ENCODE measurements at regions not wholly inside any gene's neighbourhood (a gene's known extent, or its start where the extent isn't known, plus 50 kb on each side); places are given as distances from the start of the nearest gene placed in this dataset.

DNA sequence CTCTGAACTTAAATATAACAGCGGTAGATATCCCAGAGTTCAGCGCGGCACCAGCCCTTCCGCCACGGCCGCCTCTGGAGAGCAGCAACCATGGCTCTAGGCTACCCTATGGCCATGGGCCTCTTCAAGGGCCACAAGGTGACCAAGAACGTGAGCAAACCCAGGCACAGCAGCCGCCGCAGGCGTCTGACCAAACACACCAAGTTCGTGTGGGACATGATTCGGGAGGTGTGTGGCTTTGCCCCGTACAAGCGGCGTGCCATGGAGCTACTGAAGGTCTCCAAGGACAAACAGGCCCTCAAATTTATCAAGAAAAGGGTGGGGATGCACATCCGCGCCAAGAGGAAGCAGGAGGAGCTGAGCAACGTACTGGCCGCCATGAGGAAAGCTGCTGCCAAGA is 229.0 kb downstream of the ACTL7B start:
- no peaks in the 10 kb centered on the region for H3K79me2 ChIP-seq (ENCODE audit: insufficient read depth, low read length)
- intact Hi-C loops (cut with micrococcal nuclease; ENCODE audit: unreplicated experiment), result no loop called here
- no peak overlapping the region for H3K4me2 ChIP-seq (ENCODE audit: low read depth, low read length)
- H2AFZ ChIP-seq (ENCODE audit: low read length), result no peak overlapping the region
- H3K27me3 ChIP-seq (ENCODE audit: control insufficient read depth in 1 of 2, insufficient read depth in 2 of 2, low read length in 2 of 2), result 0 out of 5 replicates have a peak, but pooled peaks cover 0 to 3% of the 10 kb centered on the region in 2 experiments
- H3K36me3 ChIP-seq (replicated peaks in 1 of 2; ENCODE audit: control insufficient read depth in 1 of 2, insufficient read depth in 2 of 2, low read length in 2 of 2), result no peaks in the 10 kb centered on the region
- POLR2A ChIA-PET, result no interaction called here
- no peak overlapping the region for H3K9ac ChIP-seq (ENCODE audit: insufficient read depth, low read depth, low read length)
- ATAC-seq (no peak), DNase-seq (ENCODE audit: low spot score) (no peak), FAIRE-seq (no peak)
- BruUV-seq (replicated peaks), result no TSS peak
- TF ChIP-seq ZNF557 (CRISPR knock-in tag; IDR thresholded peaks at IDR 0.05) (no peak), ZNF773 (CRISPR knock-in tag; IDR thresholded peaks at IDR 0.05; ENCODE audit: borderline replicate concordance) (no peak), SP5 (CRISPR knock-in tag; IDR thresholded peaks at IDR 0.05; ENCODE audit: borderline replicate concordance, low read depth) (no peak), HOXA3 (CRISPR knock-in tag; IDR thresholded peaks at IDR 0.05) (no peak), ZNF83 (CRISPR knock-in tag; IDR thresholded peaks at IDR 0.05; ENCODE audit: borderline replicate concordance) (no peak), MZF1 (CRISPR knock-in tag; IDR thresholded peaks at IDR 0.05; ENCODE audit: borderline replicate concordance) (no peak), GABPA (IDR thresholded peaks at IDR 0.05; ENCODE audit: low read depth, low read length) (no peak), GABPA (CRISPR knock-in tag; IDR thresholded peaks at IDR 0.05; ENCODE audit: low read depth) (no peak), RAD21 (CRISPR knock-in tag; IDR thresholded peaks at IDR 0.05) (no peak), THYN1 (CRISPR knock-in tag; IDR thresholded peaks at IDR 0.05; ENCODE audit: borderline replicate concordance, low read depth) (no peak)
- TF ChIP-seq, protein P1, sequence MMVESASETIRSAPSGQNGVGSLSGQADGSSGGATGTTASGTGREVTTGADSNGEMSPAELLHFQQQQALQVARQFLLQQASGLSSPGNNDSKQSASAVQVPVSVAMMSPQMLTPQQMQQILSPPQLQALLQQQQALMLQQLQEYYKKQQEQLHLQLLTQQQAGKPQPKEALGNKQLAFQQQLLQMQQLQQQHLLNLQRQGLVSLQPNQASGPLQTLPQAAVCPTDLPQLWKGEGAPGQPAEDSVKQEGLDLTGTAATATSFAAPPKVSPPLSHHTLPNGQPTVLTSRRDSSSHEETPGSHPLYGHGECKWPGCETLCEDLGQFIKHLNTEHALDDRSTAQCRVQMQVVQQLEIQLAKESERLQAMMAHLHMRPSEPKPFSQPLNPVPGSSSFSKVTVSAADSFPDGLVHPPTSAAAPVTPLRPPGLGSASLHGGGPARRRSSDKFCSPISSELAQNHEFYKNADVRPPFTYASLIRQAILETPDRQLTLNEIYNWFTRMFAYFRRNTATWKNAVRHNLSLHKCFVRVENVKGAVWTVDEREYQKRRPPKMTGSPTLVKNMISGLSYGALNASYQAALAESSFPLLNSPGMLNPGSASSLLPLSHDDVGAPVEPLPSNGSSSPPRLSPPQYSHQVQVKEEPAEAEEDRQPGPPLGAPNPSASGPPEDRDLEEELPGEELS (CRISPR knock-in tag; IDR thresholded peaks at IDR 0.05), result no peak
- TF ChIP-seq, protein P2, sequence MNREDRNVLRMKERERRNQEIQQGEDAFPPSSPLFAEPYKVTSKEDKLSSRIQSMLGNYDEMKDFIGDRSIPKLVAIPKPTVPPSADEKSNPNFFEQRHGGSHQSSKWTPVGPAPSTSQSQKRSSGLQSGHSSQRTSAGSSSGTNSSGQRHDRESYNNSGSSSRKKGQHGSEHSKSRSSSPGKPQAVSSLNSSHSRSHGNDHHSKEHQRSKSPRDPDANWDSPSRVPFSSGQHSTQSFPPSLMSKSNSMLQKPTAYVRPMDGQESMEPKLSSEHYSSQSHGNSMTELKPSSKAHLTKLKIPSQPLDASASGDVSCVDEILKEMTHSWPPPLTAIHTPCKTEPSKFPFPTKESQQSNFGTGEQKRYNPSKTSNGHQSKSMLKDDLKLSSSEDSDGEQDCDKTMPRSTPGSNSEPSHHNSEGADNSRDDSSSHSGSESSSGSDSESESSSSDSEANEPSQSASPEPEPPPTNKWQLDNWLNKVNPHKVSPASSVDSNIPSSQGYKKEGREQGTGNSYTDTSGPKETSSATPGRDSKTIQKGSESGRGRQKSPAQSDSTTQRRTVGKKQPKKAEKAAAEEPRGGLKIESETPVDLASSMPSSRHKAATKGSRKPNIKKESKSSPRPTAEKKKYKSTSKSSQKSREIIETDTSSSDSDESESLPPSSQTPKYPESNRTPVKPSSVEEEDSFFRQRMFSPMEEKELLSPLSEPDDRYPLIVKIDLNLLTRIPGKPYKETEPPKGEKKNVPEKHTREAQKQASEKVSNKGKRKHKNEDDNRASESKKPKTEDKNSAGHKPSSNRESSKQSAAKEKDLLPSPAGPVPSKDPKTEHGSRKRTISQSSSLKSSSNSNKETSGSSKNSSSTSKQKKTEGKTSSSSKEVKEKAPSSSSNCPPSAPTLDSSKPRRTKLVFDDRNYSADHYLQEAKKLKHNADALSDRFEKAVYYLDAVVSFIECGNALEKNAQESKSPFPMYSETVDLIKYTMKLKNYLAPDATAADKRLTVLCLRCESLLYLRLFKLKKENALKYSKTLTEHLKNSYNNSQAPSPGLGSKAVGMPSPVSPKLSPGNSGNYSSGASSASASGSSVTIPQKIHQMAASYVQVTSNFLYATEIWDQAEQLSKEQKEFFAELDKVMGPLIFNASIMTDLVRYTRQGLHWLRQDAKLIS (CRISPR knock-in tag; IDR thresholded peaks at IDR 0.05), result no peak
- TF ChIP-seq, protein P3, sequence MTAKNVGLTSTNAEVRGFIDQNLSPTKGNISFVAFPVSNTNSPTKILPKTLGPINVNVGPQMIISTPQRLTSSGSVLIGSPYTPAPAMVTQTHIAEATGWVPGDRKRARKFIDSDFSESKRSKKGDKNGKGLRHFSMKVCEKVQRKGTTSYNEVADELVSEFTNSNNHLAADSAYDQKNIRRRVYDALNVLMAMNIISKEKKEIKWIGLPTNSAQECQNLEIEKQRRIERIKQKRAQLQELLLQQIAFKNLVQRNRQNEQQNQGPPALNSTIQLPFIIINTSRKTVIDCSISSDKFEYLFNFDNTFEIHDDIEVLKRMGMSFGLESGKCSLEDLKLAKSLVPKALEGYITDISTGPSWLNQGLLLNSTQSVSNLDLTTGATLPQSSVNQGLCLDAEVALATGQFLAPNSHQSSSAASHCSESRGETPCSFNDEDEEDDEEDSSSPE (CRISPR knock-in tag; IDR thresholded peaks at IDR 0.05), result no peak
- no peaks in the 10 kb centered on the region for H3K9me3 ChIP-seq (ENCODE audit: low read length)
- no peak overlapping the region for H3K27ac ChIP-seq (ENCODE audit: extremely low read length, insufficient read depth, low read length)
- H3K4me3 ChIP-seq (replicated peaks in 1 of 3; ENCODE audit: insufficient read depth in 1 of 3, low read depth in 2 of 3, low read length in 3 of 3), result no peak overlapping the region
- in situ Hi-C loops (cut with HindIII; ENCODE audit: extremely low pct_ligation_motif_present, low pct_unique_long_range_greater_than_20kb), result no loop called here
- H4K20me1 ChIP-seq (ENCODE audit: insufficient read depth, low read length), result no peaks in the 10 kb centered on the region
- H3K4me1 ChIP-seq (ENCODE audit: insufficient read depth, low read length), result no peaks in the 10 kb centered on the region
- WGBS (ENCODE audit: low lambda C conversion rate), result 83% methylated on average over 10 of the region's 19 CpGs
- CTCF ChIA-PET (ENCODE audit: low intra/inter-chr PET ratio, low total read pairs), result no interaction called here

All from HepG2 (cell line).